ENCODE measurements at regions not wholly inside any gene's neighbourhood (a gene's known extent, or its start where the extent isn't known, plus 50 kb on each side); places are given as distances from the start of the nearest gene placed in this dataset.
A peak's percentile ranks its signal among the peaks of the same experiment; 100 is the strongest.

GRCh38 chr16:9238346-9238745 is 146.9 kb downstream of the HAPSTR1 start:
- no peak for DNase-seq (ENCODE audit: low read depth)
- no peak overlapping the region for H3K4me3 ChIP-seq (ENCODE audit: low read depth, low read length)
- TF ChIP-seq CTCF (IDR thresholded peaks at IDR 0.05; ENCODE audit: low read depth, low read length, missing control alignments), result no peak

GRCh38 chr16:9241177-9241576 is 149.7 kb downstream of the HAPSTR1 start:
- no peak for TF ChIP-seq CTCF (IDR thresholded peaks at IDR 0.05; ENCODE audit: low read depth, low read length, missing control alignments)
- H3K4me3 ChIP-seq (ENCODE audit: low read depth, low read length), result no peak overlapping the region
- DNase-seq (ENCODE audit: low read depth), result no peak

GRCh38 chr16:9248162-9248561 is 156.7 kb downstream of the HAPSTR1 start:
- no peak for TF ChIP-seq CTCF (IDR thresholded peaks at IDR 0.05; ENCODE audit: low read depth, low read length, missing control alignments)
- no peak for DNase-seq (ENCODE audit: low read depth)
- H3K4me3 ChIP-seq (ENCODE audit: low read depth, low read length), result no peak overlapping the region

- H3K4me3 ChIP-seq (ENCODE audit: low read depth, low read length), result no peak overlapping the region
- DNase-seq (ENCODE audit: low read depth), result no peak
- no peak for TF ChIP-seq CTCF (IDR thresholded peaks at IDR 0.05; ENCODE audit: low read depth, low read length, missing control alignments)
These were observed 158.1 kb downstream of the HAPSTR1 start for GRCh38 chr16:9249534-9249933.

- H3K4me3 ChIP-seq (ENCODE audit: low read depth, low read length), result no peak overlapping the region
- DNase-seq (ENCODE audit: low read depth), result no peak
- TF ChIP-seq CTCF (IDR thresholded peaks at IDR 0.05; ENCODE audit: low read depth, low read length, missing control alignments), result no peak
These were observed 159.6 kb downstream of the HAPSTR1 start for GRCh38 chr16:9251026-9251425.

- TF ChIP-seq CTCF (IDR thresholded peaks at IDR 0.05; ENCODE audit: low read depth, low read length, missing control alignments), result no peak
These were observed 163.4 kb downstream of the HAPSTR1 start for GRCh38 chr16:9254863-9255262.

GRCh38 chr16:9256196-9256595 is 164.8 kb downstream of the HAPSTR1 start:
- peak; percentile 87 for TF ChIP-seq CTCF (IDR thresholded peaks at IDR 0.05; ENCODE audit: low read depth, low read length, missing control alignments)
- no peak overlapping the region for H3K4me3 ChIP-seq (ENCODE audit: low read depth, low read length)
- DNase-seq (ENCODE audit: low read depth), result peak; percentile 4

More at GRCh38 chr16:9254863-9255262, 163.4 kb downstream of the HAPSTR1 start:
- DNase-seq (ENCODE audit: low read depth), result no peak
- H3K4me3 ChIP-seq (ENCODE audit: low read depth, low read length), result no peak overlapping the region

Data from GM12864 (cell line).